ENCODE measurements at regions not wholly inside any gene's neighbourhood (a gene's known extent, or its start where the extent isn't known, plus 50 kb on each side); places are given as distances from the start of the nearest gene placed in this dataset.

- no peak for DNase-seq (ENCODE audit: low spot score)
Measured at GRCh38 chr15:96266456-96266855, 64.0 kb upstream of the NR2F2 start.

GRCh38 chr15:96267463-96267862 is 63.0 kb upstream of the NR2F2 start:
- no peak for DNase-seq (ENCODE audit: low spot score)

GRCh38 chr15:96268442-96269204 is 61.9 kb upstream of the NR2F2 start:
- no peak for DNase-seq (ENCODE audit: low spot score)

- no peak for DNase-seq (ENCODE audit: low spot score)
Measured at GRCh38 chr15:96270581-96271172, 59.8 kb upstream of the NR2F2 start.

GRCh38 chr15:96272427-96272826 is 58.1 kb upstream of the NR2F2 start:
- DNase-seq (ENCODE audit: low spot score): no peak

GRCh38 chr15:96273317-96274086 is 57.0 kb upstream of the NR2F2 start:
- no peak for DNase-seq (ENCODE audit: low spot score)

GRCh38 chr15:96274087-96274440 is 56.4 kb upstream of the NR2F2 start:
- DNase-seq (ENCODE audit: low spot score): no peak

- DNase-seq (ENCODE audit: low spot score): no peak
Measured at GRCh38 chr15:96274698-96275097, 55.8 kb upstream of the NR2F2 start.

- DNase-seq (ENCODE audit: low spot score): no peak
Measured at GRCh38 chr15:96276438-96277210, 53.9 kb upstream of the NR2F2 start.

Data from germinal center (tissue), 1 donor.